PFSK-1 (cell line): ENCODE measurements at regions not wholly inside any gene's neighbourhood (a gene's known extent, or its start where the extent isn't known, plus 50 kb on each side); places are given as distances from the start of the nearest gene placed in this dataset.

Experiments
- POLR2AphosphoS5 ChIP-seq: IDR thresholded peaks from 2 replicates; pipeline ENCODE4 v1.6.1; 2012; ENCODE audit warnings: low read depth, mild to moderate bottlenecking, control low read depth, low read length, moderate library complexity
- SIN3A ChIP-seq: IDR thresholded peaks from 2 replicates; pipeline ENCODE4 v1.6.1; 2012; ENCODE audit warnings: mild to moderate bottlenecking, low read length, moderate library complexity, borderline replicate concordance; ENCODE audit not compliant: insufficient read depth
- TAF1 ChIP-seq: IDR thresholded peaks from 2 replicates; pipeline ENCODE4 v1.6.1; 2012; ENCODE audit warnings: low read length, control low read depth, borderline replicate concordance; ENCODE audit not compliant: insufficient read depth
- TF ChIP-seq, protein P1 (sequence below), 2 experiments: IDR thresholded peaks; 2 replicates each; pipeline versions ENCODE4 v1.6.1 to v1.8.0; 2011 to 2012; ENCODE audit warnings: low read depth in 2 of 2, low read length in 2 of 2, control low read depth in 1 of 2, inconsistent platforms in 1 of 2, mild to moderate bottlenecking in 1 of 2, moderate library complexity in 1 of 2; ENCODE audit not compliant: insufficient read depth in 1 of 2

DNA sequence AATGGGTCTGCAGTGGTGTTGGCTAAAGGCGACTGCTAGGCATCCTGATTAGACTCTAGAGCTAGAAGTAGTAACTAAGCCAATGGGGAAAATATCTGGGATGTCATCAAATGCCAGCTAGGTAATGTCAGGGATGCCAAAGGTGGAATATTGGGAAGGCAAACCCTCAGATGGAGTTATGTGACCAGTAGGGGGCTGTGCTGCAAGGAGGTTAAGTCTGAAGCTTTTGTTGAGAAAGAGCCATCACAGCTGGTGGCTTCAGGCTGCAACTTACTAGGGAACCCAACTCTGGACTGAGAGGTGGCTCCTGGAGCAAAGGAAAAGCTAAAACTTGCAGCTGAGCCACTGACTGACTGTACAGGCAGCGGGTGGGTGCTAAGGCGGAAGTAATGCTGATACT, 576.9 kb upstream of the GHITM start:
- TF ChIP-seq, protein P1, sequence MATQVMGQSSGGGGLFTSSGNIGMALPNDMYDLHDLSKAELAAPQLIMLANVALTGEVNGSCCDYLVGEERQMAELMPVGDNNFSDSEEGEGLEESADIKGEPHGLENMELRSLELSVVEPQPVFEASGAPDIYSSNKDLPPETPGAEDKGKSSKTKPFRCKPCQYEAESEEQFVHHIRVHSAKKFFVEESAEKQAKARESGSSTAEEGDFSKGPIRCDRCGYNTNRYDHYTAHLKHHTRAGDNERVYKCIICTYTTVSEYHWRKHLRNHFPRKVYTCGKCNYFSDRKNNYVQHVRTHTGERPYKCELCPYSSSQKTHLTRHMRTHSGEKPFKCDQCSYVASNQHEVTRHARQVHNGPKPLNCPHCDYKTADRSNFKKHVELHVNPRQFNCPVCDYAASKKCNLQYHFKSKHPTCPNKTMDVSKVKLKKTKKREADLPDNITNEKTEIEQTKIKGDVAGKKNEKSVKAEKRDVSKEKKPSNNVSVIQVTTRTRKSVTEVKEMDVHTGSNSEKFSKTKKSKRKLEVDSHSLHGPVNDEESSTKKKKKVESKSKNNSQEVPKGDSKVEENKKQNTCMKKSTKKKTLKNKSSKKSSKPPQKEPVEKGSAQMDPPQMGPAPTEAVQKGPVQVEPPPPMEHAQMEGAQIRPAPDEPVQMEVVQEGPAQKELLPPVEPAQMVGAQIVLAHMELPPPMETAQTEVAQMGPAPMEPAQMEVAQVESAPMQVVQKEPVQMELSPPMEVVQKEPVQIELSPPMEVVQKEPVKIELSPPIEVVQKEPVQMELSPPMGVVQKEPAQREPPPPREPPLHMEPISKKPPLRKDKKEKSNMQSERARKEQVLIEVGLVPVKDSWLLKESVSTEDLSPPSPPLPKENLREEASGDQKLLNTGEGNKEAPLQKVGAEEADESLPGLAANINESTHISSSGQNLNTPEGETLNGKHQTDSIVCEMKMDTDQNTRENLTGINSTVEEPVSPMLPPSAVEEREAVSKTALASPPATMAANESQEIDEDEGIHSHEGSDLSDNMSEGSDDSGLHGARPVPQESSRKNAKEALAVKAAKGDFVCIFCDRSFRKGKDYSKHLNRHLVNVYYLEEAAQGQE (IDR thresholded peaks at IDR 0.05; ENCODE audit: insufficient read depth in 1 of 2, low read depth in 2 of 2, low read length in 2 of 2): no peak
- TF ChIP-seq TAF1: no peak
- no peak for TF ChIP-seq SIN3A
- no peak for TF ChIP-seq POLR2AphosphoS5
